Stomach smooth muscle (tissue), 2 donors: ENCODE measurements at regions not wholly inside any gene's neighbourhood (a gene's known extent, or its start where the extent isn't known, plus 50 kb on each side); places are given as distances from the start of the nearest gene placed in this dataset.

Experiments used
- H3K27ac ChIP-seq: one replicate; pipeline ENCODE4 v1.7.0; 2013; ENCODE audit warnings: mild to moderate bottlenecking, low read length, inconsistent platforms
- H3K27me3 ChIP-seq, 2 donors: one replicate each; pipeline ENCODE4 v1.7.0; 2013; ENCODE audit warnings: low read length in 2 of 2; ENCODE audit not compliant: insufficient read depth in 2 of 2, control insufficient read depth in 1 of 2
- H3K36me3 ChIP-seq, 2 donors: one replicate each; pipeline ENCODE4 v1.7.0; 2013; ENCODE audit warnings: low read length in 2 of 2; ENCODE audit not compliant: control insufficient read depth in 2 of 2, insufficient read depth in 2 of 2
- H3K4me1 ChIP-seq: one replicate; pipeline ENCODE4 v1.7.0; 2013; ENCODE audit warnings: low read length; ENCODE audit not compliant: control insufficient read depth, insufficient read depth
- H3K4me3 ChIP-seq, 2 donors: one replicate each; pipeline ENCODE4 v1.7.0; 2013; ENCODE audit warnings: low read length in 2 of 2
- H3K9ac ChIP-seq, 2 donors: one replicate each; pipeline ENCODE4 v1.7.0; 2013; ENCODE audit warnings: low read length in 2 of 2, mild to moderate bottlenecking in 1 of 2
- H3K9me3 ChIP-seq, 2 donors: one replicate each; pipeline ENCODE4 v1.7.0; 2013; ENCODE audit warnings: low read length in 2 of 2; ENCODE audit not compliant: control insufficient read depth in 2 of 2
- donor health status: healthy.
- donor health status: Pancreatic carcinoma.

DNA sequence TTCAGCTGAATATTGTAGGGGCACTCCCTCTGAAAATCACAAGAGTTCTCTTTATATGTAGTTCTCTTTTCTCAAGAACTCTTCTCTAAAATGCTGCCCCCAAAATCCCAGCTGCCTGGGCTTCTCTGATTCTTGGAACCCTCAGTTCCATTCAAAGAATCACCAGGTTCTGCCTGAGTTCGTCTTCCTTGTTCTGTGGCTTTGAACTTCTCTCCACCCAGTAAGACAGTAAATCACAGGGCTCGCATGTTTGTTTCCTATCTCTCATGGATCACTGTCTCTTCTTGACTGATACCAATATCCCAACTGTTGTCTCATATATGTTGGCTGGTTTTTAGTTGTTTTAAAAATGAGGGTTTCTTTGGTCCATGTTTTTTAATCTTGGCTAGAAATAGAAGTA lies 359.5 kb upstream of the CBLB start:
- H3K9ac ChIP-seq: no peak overlapping the region
- no peaks in the 10 kb centered on the region for H3K9me3 ChIP-seq
- H3K36me3 ChIP-seq: no peaks in the 10 kb centered on the region
- H3K4me1 ChIP-seq: no peaks in the 10 kb centered on the region
- no peak overlapping the region for H3K4me3 ChIP-seq
- H3K27me3 ChIP-seq: no peaks in the 10 kb centered on the region
- H3K27ac ChIP-seq: no peak overlapping the region

DNA sequence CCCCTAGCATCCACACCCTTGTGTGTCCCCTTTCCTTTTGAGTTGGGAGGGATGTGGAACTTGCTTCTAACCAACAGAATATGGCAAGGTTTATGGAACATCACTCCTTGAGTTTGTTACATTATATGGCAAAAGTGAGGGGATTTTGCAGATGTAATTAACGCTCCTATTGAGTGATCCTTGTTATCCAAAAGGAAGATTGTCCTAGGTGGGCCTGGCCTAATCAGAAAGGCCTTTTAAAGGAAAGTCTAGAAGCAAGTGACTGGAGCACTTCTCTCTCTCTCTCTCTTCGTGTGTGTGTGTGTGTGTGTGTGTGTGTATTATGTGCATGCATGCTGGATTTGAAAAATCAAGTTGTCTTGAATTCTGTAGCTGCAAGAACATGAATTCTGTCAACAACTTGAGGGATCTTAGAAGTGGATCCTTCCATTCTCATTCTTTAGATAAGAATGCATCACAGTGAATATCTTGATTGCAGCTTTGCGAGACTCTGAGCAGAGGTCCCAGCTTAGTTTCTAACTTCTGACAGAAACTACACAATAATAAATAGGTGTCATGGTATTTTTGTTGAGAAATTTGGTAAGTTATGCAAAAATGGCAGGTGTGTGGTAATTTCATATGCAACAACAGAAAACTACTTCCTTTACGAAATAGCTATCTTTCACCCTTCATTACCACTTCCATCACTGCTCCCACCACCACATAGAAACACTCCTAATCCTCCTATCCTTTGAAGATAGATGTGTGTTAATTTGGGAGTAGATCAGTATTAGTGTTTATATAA lies 360.9 kb upstream of the CBLB start:
- Histone ChIP-seq H3K36me3 (no peaks in the 10 kb centered on the region), H3K27me3 (no peaks in the 10 kb centered on the region), H3K4me1 (no peaks in the 10 kb centered on the region), H3K9me3 (no peaks in the 10 kb centered on the region), H3K27ac (no peak overlapping the region), H3K4me3 (no peak overlapping the region), H3K9ac (no peak overlapping the region)

DNA sequence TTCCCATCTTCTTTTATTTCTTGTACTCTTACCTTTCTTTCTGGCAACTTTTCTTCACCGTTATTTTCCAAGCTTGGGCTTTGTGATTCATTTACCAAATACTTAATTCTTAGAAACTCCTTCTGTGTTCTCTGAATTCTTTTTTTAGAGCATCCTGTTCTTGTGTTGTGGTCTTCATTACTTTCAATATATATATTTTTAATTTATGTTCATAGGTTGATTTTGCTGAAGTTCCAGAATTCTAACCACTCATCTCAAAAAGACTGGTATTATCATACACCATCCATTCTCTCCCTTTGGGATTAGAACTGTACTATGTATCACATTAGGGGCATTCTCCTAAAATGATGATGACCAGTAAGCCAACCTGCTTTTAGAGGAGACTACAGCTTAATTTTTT lies 362.3 kb upstream of the CBLB start:
- Histone ChIP-seq H3K4me3 (no peak overlapping the region), H3K27me3 (no peaks in the 10 kb centered on the region), H3K36me3 (no peaks in the 10 kb centered on the region), H3K9ac (no peak overlapping the region), H3K9me3 (no peaks in the 10 kb centered on the region), H3K4me1 (no peaks in the 10 kb centered on the region), H3K27ac (no peak overlapping the region)

DNA sequence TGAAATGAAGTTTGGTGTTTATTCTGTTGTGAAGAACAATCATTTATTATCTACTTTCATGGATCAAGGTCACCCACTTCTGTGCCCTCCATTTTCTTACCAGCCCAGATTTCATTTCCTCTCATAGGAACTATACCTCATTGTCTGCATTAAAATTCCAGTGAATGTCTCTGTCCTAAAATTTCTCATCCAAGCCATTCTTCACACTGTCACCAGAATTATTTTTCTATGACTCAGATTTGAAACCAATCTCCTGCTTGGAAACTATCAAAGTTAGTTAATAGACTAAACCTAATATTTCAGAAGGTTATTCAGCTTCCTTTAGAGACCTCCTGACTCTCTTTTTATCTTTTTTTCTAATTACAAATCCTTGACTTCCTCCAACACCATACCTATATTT lies 364.1 kb upstream of the CBLB start:
- H3K4me1 ChIP-seq: no peaks in the 10 kb centered on the region

DNA sequence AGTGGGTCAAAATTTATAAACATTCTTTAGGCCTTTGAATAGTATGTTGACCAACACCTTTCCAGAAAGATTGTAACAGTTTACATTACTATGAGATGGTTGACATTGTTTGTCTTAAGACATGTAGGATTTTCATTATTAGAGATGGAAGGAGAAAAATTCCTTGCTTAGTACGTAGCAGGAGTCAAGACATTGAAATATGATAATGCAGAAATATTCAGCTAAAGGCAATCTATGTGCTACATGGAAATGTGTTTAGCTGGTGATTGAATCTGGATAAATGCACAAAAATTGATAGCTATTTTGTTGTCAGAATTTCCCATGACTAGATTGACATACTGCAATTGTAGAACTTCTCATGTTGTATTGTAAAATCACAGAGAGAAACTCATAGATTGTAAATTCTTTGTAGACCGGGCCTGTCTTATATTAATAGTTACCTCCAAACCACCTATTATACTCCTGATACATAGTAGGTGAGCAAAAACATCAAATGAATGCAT lies 370.4 kb upstream of the CBLB start:
- Histone ChIP-seq H3K4me3 (no peak overlapping the region), H3K9ac (no peak overlapping the region), H3K9me3 (no peaks in the 10 kb centered on the region), H3K36me3 (no peaks in the 10 kb centered on the region), H3K4me1 (no peaks in the 10 kb centered on the region), H3K27ac (no peak overlapping the region), H3K27me3 (no peaks in the 10 kb centered on the region)

More for the DNA sequence above, 364.1 kb upstream of the CBLB start:
- H3K27ac ChIP-seq: no peak overlapping the region
- no peak overlapping the region for H3K9ac ChIP-seq
- H3K9me3 ChIP-seq: no peaks in the 10 kb centered on the region
- no peaks in the 10 kb centered on the region for H3K36me3 ChIP-seq
- H3K4me3 ChIP-seq: no peak overlapping the region
- no peaks in the 10 kb centered on the region for H3K27me3 ChIP-seq

DNA sequence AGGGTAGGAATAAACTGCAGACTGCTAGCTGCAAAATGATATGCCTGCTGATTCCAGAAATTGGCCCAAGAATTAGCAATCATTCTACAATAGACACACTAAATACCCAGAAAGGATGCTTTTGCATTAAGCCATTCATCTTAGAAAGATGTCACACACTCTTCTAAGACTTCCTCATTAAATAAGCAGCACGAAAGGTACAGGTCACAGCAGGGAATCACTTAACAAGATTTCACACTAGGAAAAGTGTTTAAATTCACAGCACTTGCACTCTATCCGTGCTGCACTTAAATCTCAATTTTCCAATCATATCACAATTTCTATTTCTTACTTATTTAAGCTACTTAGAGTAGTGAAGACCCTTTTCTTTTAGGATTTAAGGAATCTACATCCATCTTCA lies 372.8 kb upstream of the CBLB start:
- H3K4me3 ChIP-seq: no peak overlapping the region
- H3K9me3 ChIP-seq: no peaks in the 10 kb centered on the region

DNA sequence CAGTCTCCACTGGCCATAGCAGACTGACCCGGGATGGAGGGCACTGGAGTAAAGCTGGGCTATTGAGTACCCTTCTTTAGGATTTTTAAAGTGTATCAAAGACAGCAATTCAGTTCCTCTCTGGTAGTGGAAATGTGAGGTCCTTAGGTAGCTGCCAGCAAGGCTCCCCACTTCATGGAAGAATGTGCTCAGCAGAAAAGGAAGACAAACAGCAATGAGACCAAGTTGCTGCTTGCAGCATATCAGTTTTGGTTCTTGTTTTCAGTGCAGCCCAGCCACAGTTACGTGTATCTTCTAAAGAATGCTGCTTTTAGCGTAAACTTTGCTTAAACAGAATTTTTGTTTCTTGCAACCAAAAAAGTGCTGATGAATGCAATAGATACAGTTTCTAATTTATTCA lies 374.0 kb upstream of the CBLB start:
- Histone ChIP-seq H3K9ac (no peak overlapping the region), H3K27me3 (no peaks in the 10 kb centered on the region), H3K4me3 (no peak overlapping the region), H3K4me1 (no peaks in the 10 kb centered on the region), H3K36me3 (no peaks in the 10 kb centered on the region), H3K27ac (no peak overlapping the region), H3K9me3 (no peaks in the 10 kb centered on the region)

More for the DNA sequence above, 372.8 kb upstream of the CBLB start:
- Histone ChIP-seq H3K36me3 (no peaks in the 10 kb centered on the region), H3K27ac (no peak overlapping the region), H3K4me1 (no peaks in the 10 kb centered on the region), H3K27me3 (no peaks in the 10 kb centered on the region), H3K9ac (no peak overlapping the region)

DNA sequence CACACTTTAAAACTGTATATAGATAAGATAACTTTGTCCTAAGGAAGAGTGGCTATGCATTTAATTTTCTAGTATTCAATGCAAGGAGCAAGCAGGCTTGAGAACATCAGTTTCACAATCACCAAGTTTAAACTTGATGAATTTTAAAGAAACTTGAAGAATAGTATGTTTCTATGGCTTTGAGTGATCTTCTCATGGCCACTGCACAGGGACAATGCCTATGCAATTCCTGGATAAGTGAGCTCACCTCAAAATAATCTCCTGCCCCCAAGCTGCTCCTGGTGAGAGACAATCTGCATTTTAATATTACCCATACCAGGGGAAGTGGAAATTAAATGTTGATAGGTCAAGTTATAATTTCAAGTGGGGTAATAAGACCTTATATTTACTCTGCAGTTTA lies 376.6 kb upstream of the CBLB start:
- H3K27ac ChIP-seq: no peak overlapping the region
- H3K9me3 ChIP-seq: no peaks in the 10 kb centered on the region
- no peaks in the 10 kb centered on the region for H3K4me1 ChIP-seq
- no peak overlapping the region for H3K4me3 ChIP-seq
- no peak overlapping the region for H3K9ac ChIP-seq
- H3K36me3 ChIP-seq: no peaks in the 10 kb centered on the region
- H3K27me3 ChIP-seq: no peaks in the 10 kb centered on the region

DNA sequence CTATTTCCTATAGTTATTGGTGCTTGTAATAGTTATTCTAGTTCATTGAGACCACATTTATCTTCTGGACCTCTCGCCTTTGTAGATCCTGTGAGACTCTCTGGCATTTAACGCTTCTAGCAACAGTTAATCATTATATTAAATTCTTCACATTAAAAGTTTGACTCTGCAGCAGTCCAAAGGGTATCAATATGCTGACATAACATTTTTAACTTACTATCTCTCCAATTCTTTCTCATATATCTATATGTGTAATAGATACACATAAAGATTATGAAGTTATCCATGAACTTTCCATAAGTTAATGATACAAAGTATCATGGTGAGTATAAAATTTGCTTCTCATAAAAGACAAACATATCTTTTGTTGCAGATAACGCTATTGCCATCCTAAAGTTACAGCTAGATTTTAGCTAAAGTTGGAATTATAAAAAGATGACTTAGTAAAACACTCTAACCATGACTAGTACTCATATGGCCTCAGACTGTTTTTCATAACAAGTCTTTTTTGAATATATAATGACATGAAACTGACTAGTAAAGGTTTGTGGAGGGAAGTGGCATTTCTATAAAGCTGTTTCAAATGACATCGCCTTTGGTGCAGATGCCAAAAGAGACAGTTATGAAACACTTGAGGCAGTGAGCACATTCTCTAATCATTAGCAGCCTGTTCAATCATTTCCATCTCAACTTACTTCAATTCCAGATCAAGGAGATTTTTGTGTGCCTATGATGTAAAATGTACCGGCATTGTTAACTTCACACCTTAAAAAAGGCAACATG lies 379.3 kb upstream of the CBLB start:
- Histone ChIP-seq H3K4me1 (no peaks in the 10 kb centered on the region), H3K9ac (no peak overlapping the region), H3K27ac (no peak overlapping the region), H3K4me3 (no peak overlapping the region), H3K9me3 (peaks cover 0 to 7% of the 10 kb centered on the region in 2 donors), H3K36me3 (no peaks in the 10 kb centered on the region), H3K27me3 (no peaks in the 10 kb centered on the region)

DNA sequence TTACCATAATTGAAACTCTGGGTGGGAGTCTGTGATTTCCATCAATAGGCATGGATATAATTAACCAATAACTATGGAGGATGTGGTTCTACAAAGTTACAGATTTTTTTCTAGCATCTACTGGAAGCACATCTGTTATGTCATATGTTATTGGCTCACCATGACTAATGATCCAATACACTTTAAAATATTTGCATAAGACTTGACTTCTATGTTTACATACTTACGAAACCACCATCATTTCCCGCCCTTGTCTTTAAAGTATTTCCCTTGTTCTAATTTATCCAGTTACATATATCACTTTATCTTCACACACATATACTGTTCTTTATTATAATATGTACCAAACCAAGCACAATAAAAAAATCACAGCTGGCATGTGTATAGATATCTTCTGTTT lies 380.3 kb upstream of the CBLB start:
- Histone ChIP-seq H3K4me1 (no peaks in the 10 kb centered on the region), H3K36me3 (no peaks in the 10 kb centered on the region), H3K9ac (no peak overlapping the region), H3K27me3 (no peaks in the 10 kb centered on the region), H3K9me3 (peaks cover 0 to 7% of the 10 kb centered on the region in 2 donors), H3K4me3 (no peak overlapping the region), H3K27ac (no peak overlapping the region)

DNA sequence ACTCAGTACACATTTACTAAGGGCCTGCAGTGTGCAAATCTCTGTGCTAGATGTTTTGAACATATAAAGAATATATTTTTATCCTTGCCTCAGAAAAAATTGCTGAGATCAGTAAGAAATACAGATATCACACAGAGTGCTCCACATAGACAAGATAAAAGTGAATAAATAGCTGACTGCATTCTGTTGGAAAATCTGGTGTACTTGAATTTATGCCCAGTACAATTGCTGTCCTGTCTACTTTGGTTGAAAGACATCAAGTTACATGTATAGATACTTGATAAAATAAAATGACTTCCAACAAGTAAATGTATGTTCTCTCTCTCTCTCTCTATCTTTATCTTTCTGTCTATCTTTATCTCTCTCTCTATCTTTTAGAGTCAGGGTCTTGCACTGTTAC lies 381.2 kb upstream of the CBLB start:
- H3K9me3 ChIP-seq: peaks cover 0 to 7% of the 10 kb centered on the region in 2 donors
- no peaks in the 10 kb centered on the region for H3K36me3 ChIP-seq
- H3K27ac ChIP-seq: no peak overlapping the region
- H3K9ac ChIP-seq: no peak overlapping the region
- no peak overlapping the region for H3K4me3 ChIP-seq
- no peaks in the 10 kb centered on the region for H3K4me1 ChIP-seq
- H3K27me3 ChIP-seq: no peaks in the 10 kb centered on the region
